Neural progenitor cell (in vitro differentiated cells): ENCODE measurements at regions not wholly inside any gene's neighbourhood (a gene's known extent, or its start where the extent isn't known, plus 50 kb on each side); places are given as distances from the start of the nearest gene placed in this dataset.

ENCODE experiments used
- DNase-seq: peaks from one replicate; pipeline ENCODE4 v3.0.0-alpha.2; 2016; ENCODE audit warnings: low spot score
- H2AFZ ChIP-seq: fragments of 200-600 bp; sonication (generic); replicated peaks from 2 replicates; pipeline ENCODE4 v1.6.1; 2016; ENCODE audit warnings: antibody characterized with exemption
- H3F3A ChIP-seq: fragments of 200-600 bp; sonication (generic); 2 replicates; pipeline ENCODE4 v1.6.1; 2016; ENCODE audit warnings: antibody characterized with exemption, low read depth
- H3K27ac ChIP-seq: fragments of 200-600 bp; sonication (generic); 2 replicates; pipeline ENCODE4 v1.5.1; 2016; ENCODE audit warnings: mild to moderate bottlenecking
- H3K27me3 ChIP-seq: fragments of 200-600 bp; sonication (generic); 2 replicates; pipeline ENCODE4 v1.6.1; 2016; ENCODE audit warnings: mild to moderate bottlenecking, moderate library complexity
- H3K36me3 ChIP-seq: fragments of 200-600 bp; sonication (generic); 2 replicates; pipeline ENCODE4 v1.5.1; 2016
- H3K4me1 ChIP-seq: fragments of 200-600 bp; sonication (generic); 2 replicates; pipeline ENCODE4 v1.6.1; 2016; ENCODE audit warnings: mixed run types
- H3K4me2 ChIP-seq: fragments of 200-600 bp; sonication (generic); 2 replicates; pipeline ENCODE4 v1.6.1; 2016
- H3K4me3 ChIP-seq: fragments of 200-600 bp; sonication (generic); 2 replicates; pipeline ENCODE4 v1.5.1; 2016
- H3K79me2 ChIP-seq: fragments of 200-600 bp; sonication (generic); 2 replicates; pipeline ENCODE4 v1.6.1; 2016; ENCODE audit warnings: low read depth
- H3K9ac ChIP-seq: fragments of 200-600 bp; sonication (generic); 2 replicates; pipeline ENCODE4 v1.6.1; 2016
- H3K9me3 ChIP-seq: fragments of 200-600 bp; sonication (generic); 2 replicates; pipeline ENCODE4 v1.5.1; 2016; ENCODE audit warnings: low read depth
- H4K20me1 ChIP-seq: fragments of 200-600 bp; sonication (generic); 2 replicates; pipeline ENCODE4 v1.6.1; 2016; ENCODE audit warnings: low read depth
- H3K27ac Mint-ChIP-seq: 3 replicates; pipeline ENCODE4 v1.8.0; 2021; ENCODE audit warnings: mixed read lengths
- H3K27me3 Mint-ChIP-seq: 2 replicates; pipeline ENCODE4 v1.8.0; 2022; ENCODE audit warnings: low read depth, mild to moderate bottlenecking, inconsistent platforms, moderate library complexity, mixed read lengths; ENCODE audit not compliant: insufficient read depth
- H3K36me3 Mint-ChIP-seq: 3 replicates; pipeline ENCODE4 v1.8.0; 2021; ENCODE audit warnings: mixed read lengths
- H3K4me1 Mint-ChIP-seq: 3 replicates; pipeline ENCODE4 v1.8.0; 2021; ENCODE audit warnings: mixed read lengths
- H3K4me3 Mint-ChIP-seq: 3 replicates; pipeline ENCODE4 v1.8.0; 2021; ENCODE audit warnings: mild to moderate bottlenecking, moderate library complexity, mixed read lengths
- H3K9me3 Mint-ChIP-seq: 3 replicates; pipeline ENCODE4 v1.8.0; 2020; ENCODE audit warnings: mixed read lengths
- CTCF ChIP-seq: fragments of 200-600 bp; sonication (generic); IDR thresholded peaks from 2 replicates; pipeline ENCODE4 v1.5.1; 2017; ENCODE audit warnings: antibody characterized with exemption, mild to moderate bottlenecking
- EZH2 ChIP-seq: fragments of 200-600 bp; sonication (generic); IDR thresholded peaks from 2 replicates; pipeline ENCODE4 v1.6.1; 2017; ENCODE audit warnings: antibody characterized with exemption, mild to moderate bottlenecking, moderate library complexity
- EZH2phosphoT487 ChIP-seq: fragments of 200-600 bp; sonication (generic); IDR thresholded peaks from 2 replicates; pipeline ENCODE4 v1.6.1; 2017; ENCODE audit warnings: antibody characterized with exemption

GRCh38 chrX:16268206-16268605 lies 100.9 kb downstream of the MAGEB17 start:
- no peaks in the 10 kb centered on the region for H3K36me3 Mint-ChIP-seq
- no peaks in the 10 kb centered on the region for H3K36me3 ChIP-seq
- no peak for DNase-seq
- no peaks in the 10 kb centered on the region for H3F3A ChIP-seq
- H3K4me2 ChIP-seq, result no peak overlapping the region
- H3K27ac Mint-ChIP-seq, result no peak overlapping the region
- H4K20me1 ChIP-seq, result no peaks in the 10 kb centered on the region
- no peak overlapping the region for H3K27ac ChIP-seq
- H3K4me1 ChIP-seq, result no peaks in the 10 kb centered on the region
- no peak overlapping the region for H2AFZ ChIP-seq
- H3K4me3 Mint-ChIP-seq, result no peak overlapping the region
- H3K4me1 Mint-ChIP-seq, result no peaks in the 10 kb centered on the region
- no peak overlapping the region for H3K4me3 ChIP-seq
- no peaks in the 10 kb centered on the region for H3K79me2 ChIP-seq
- H3K27me3 Mint-ChIP-seq, result no peaks in the 10 kb centered on the region
- H3K9me3 Mint-ChIP-seq, result peaks cover 5% of the 10 kb centered on the region
- H3K9me3 ChIP-seq, result peaks cover 4% of the 10 kb centered on the region
- TF ChIP-seq CTCF (no peak), EZH2phosphoT487 (no peak), EZH2 (no peak)
- H3K27me3 ChIP-seq, result no peaks in the 10 kb centered on the region
- no peak overlapping the region for H3K9ac ChIP-seq

GRCh38 chrX:16278927-16279326 lies 111.6 kb downstream of the MAGEB17 start:
- H3K4me3 Mint-ChIP-seq, result no peak overlapping the region
- no peaks in the 10 kb centered on the region for H3K9me3 ChIP-seq
- no peaks in the 10 kb centered on the region for H3K27me3 ChIP-seq
- no peaks in the 10 kb centered on the region for H3F3A ChIP-seq
- H3K27me3 Mint-ChIP-seq, result no peaks in the 10 kb centered on the region
- no peak overlapping the region for H3K4me3 ChIP-seq
- TF ChIP-seq CTCF (peak; percentile 50), EZH2phosphoT487 (no peak)
- H3K9ac ChIP-seq, result no peak overlapping the region
- peak; percentile 12 for DNase-seq
- H3K4me1 ChIP-seq, result no peaks in the 10 kb centered on the region
- H3K36me3 ChIP-seq, result no peaks in the 10 kb centered on the region
- H3K27ac ChIP-seq, result no peak overlapping the region
- H3K9me3 Mint-ChIP-seq, result peaks cover 12% of the 10 kb centered on the region
- no peaks in the 10 kb centered on the region for H3K36me3 Mint-ChIP-seq
- H4K20me1 ChIP-seq, result no peaks in the 10 kb centered on the region
- no peak overlapping the region for H3K27ac Mint-ChIP-seq
- H2AFZ ChIP-seq, result no peak overlapping the region
- no peaks in the 10 kb centered on the region for H3K4me1 Mint-ChIP-seq
- no peak overlapping the region for H3K4me2 ChIP-seq
- H3K79me2 ChIP-seq, result no peaks in the 10 kb centered on the region

- Mint-ChIP-seq H3K36me3 (no peaks in the 10 kb centered on the region), H3K4me1 (no peaks in the 10 kb centered on the region), H3K27ac (no peak overlapping the region), H3K9me3 (peaks cover 4% of the 10 kb centered on the region), H3K27me3 (no peaks in the 10 kb centered on the region), H3K4me3 (no peak overlapping the region)
- no peaks in the 10 kb centered on the region for H3K36me3 ChIP-seq
- H3K4me2 ChIP-seq, result no peak overlapping the region
- H3K9ac ChIP-seq, result no peak overlapping the region
- DNase-seq, result no peak
- no peak overlapping the region for H3K27ac ChIP-seq
- no peak overlapping the region for H3K4me3 ChIP-seq
- H3F3A ChIP-seq, result no peaks in the 10 kb centered on the region
- H2AFZ ChIP-seq, result peak overlapping the region; percentile 77
- no peaks in the 10 kb centered on the region for H3K27me3 ChIP-seq
- TF ChIP-seq EZH2phosphoT487 (no peak), CTCF (no peak), EZH2 (no peak)
- H3K79me2 ChIP-seq, result no peaks in the 10 kb centered on the region
- H4K20me1 ChIP-seq, result no peaks in the 10 kb centered on the region
- no peaks in the 10 kb centered on the region for H3K9me3 ChIP-seq
- no peaks in the 10 kb centered on the region for H3K4me1 ChIP-seq
Observed at GRCh38 chrX:16282209-16282608, 114.9 kb downstream of the MAGEB17 start.

- Histone ChIP-seq H3K4me3 (no peak overlapping the region), H3K9me3 (no peaks in the 10 kb centered on the region), H2AFZ (no peak overlapping the region), H4K20me1 (no peaks in the 10 kb centered on the region), H3K9ac (no peak overlapping the region), H3K27me3 (no peaks in the 10 kb centered on the region), H3F3A (no peaks in the 10 kb centered on the region), H3K27ac (no peak overlapping the region), H3K79me2 (no peaks in the 10 kb centered on the region), H3K4me1 (no peaks in the 10 kb centered on the region), H3K36me3 (no peaks in the 10 kb centered on the region), H3K4me2 (no peak overlapping the region)
- Mint-ChIP-seq H3K9me3 (peaks cover 3% of the 10 kb centered on the region), H3K4me3 (no peak overlapping the region), H3K27ac (no peak overlapping the region), H3K27me3 (peaks cover 2% of the 10 kb centered on the region), H3K36me3 (no peaks in the 10 kb centered on the region), H3K4me1 (no peaks in the 10 kb centered on the region)
- no peak for TF ChIP-seq EZH2phosphoT487
- no peak for DNase-seq
Observed at GRCh38 chrX:16284842-16285241, 117.6 kb downstream of the MAGEB17 start.
